Endothelial cell (in vitro differentiated cells): ENCODE measurements at regions not wholly inside any gene's neighbourhood (a gene's known extent, or its start where the extent isn't known, plus 50 kb on each side); places are given as distances from the start of the nearest gene placed in this dataset.

Experiments
- DNase-seq: peaks from one replicate; pipeline ENCODE4 v3.0.0; 2021; ENCODE audit warnings: low spot score
- H3K27ac Mint-ChIP-seq: one replicate; pipeline ENCODE4 v1.8.0; 2021; ENCODE audit warnings: mixed read lengths, inconsistent platforms; ENCODE audit not compliant: unreplicated experiment
- H3K27me3 Mint-ChIP-seq: one replicate; pipeline ENCODE4 v1.8.0; 2021; ENCODE audit warnings: mild to moderate bottlenecking, moderate library complexity, mixed read lengths, inconsistent platforms; ENCODE audit not compliant: unreplicated experiment
- H3K36me3 Mint-ChIP-seq: one replicate; pipeline ENCODE4 v1.8.0; 2021; ENCODE audit warnings: mild to moderate bottlenecking, low read depth, mixed read lengths, inconsistent platforms; ENCODE audit not compliant: unreplicated experiment
- H3K4me1 Mint-ChIP-seq: one replicate; pipeline ENCODE4 v1.8.0; 2021; ENCODE audit warnings: mild to moderate bottlenecking, mixed read lengths, inconsistent platforms; ENCODE audit not compliant: unreplicated experiment
- H3K4me3 Mint-ChIP-seq: one replicate; pipeline ENCODE4 v1.8.0; 2021; ENCODE audit warnings: mild to moderate bottlenecking, mixed read lengths, inconsistent platforms; ENCODE audit not compliant: unreplicated experiment
- H3K9me3 Mint-ChIP-seq: one replicate; pipeline ENCODE4 v1.8.0; 2021; ENCODE audit warnings: mixed read lengths, inconsistent platforms; ENCODE audit not compliant: unreplicated experiment
- CTCF ChIP-seq: fragments of 200-600 bp; sonication (generic); IDR thresholded peaks from one replicate; pipeline ENCODE4 v1.5.0; 2021; ENCODE audit warnings: antibody characterized with exemption; ENCODE audit not compliant: unreplicated experiment

GRCh38 chr7:156222611-156223010 lies 410.3 kb upstream of the SHH start:
- no peak for DNase-seq
- H3K4me3 Mint-ChIP-seq, result no peak overlapping the region
- TF ChIP-seq CTCF, result no peak
- no peaks in the 10 kb centered on the region for H3K36me3 Mint-ChIP-seq
- no peaks in the 10 kb centered on the region for H3K9me3 Mint-ChIP-seq
- no peaks in the 10 kb centered on the region for H3K4me1 Mint-ChIP-seq
- H3K27ac Mint-ChIP-seq, result no peak overlapping the region
- peaks cover 2% of the 10 kb centered on the region for H3K27me3 Mint-ChIP-seq

- Mint-ChIP-seq H3K36me3 (no peaks in the 10 kb centered on the region), H3K4me3 (no peak overlapping the region), H3K9me3 (no peaks in the 10 kb centered on the region), H3K27me3 (peaks cover 2% of the 10 kb centered on the region), H3K27ac (no peak overlapping the region), H3K4me1 (no peaks in the 10 kb centered on the region)
- TF ChIP-seq CTCF, result no peak
- no peak for DNase-seq
Measured at GRCh38 chr7:156222151-156222550, 409.9 kb upstream of the SHH start.

GRCh38 chr7:156220701-156221100 lies 408.4 kb upstream of the SHH start:
- Mint-ChIP-seq H3K4me3 (no peak overlapping the region), H3K9me3 (no peaks in the 10 kb centered on the region), H3K36me3 (no peaks in the 10 kb centered on the region), H3K27me3 (peaks cover 2% of the 10 kb centered on the region), H3K27ac (no peak overlapping the region), H3K4me1 (no peaks in the 10 kb centered on the region)
- no peak for DNase-seq
- no peak for TF ChIP-seq CTCF

- no peak for DNase-seq
- no peaks in the 10 kb centered on the region for H3K36me3 Mint-ChIP-seq
- peaks cover 1% of the 10 kb centered on the region for H3K27me3 Mint-ChIP-seq
- no peaks in the 10 kb centered on the region for H3K4me1 Mint-ChIP-seq
- no peaks in the 10 kb centered on the region for H3K9me3 Mint-ChIP-seq
- TF ChIP-seq CTCF, result no peak
- H3K27ac Mint-ChIP-seq, result no peak overlapping the region
- H3K4me3 Mint-ChIP-seq, result no peak overlapping the region
Measured at GRCh38 chr7:156220078-156220605, 407.9 kb upstream of the SHH start.

- H3K27me3 Mint-ChIP-seq, result peaks cover 1% of the 10 kb centered on the region
- DNase-seq, result no peak
- no peaks in the 10 kb centered on the region for H3K9me3 Mint-ChIP-seq
- H3K4me3 Mint-ChIP-seq, result no peak overlapping the region
- no peak for TF ChIP-seq CTCF
- H3K4me1 Mint-ChIP-seq, result no peaks in the 10 kb centered on the region
- H3K36me3 Mint-ChIP-seq, result no peaks in the 10 kb centered on the region
- no peak overlapping the region for H3K27ac Mint-ChIP-seq
Measured at GRCh38 chr7:156219307-156220077, 407.2 kb upstream of the SHH start.
